ENCODE measurements at regions not wholly inside any gene's neighbourhood (a gene's known extent, or its start where the extent isn't known, plus 50 kb on each side); places are given as distances from the start of the nearest gene placed in this dataset.

DNA sequence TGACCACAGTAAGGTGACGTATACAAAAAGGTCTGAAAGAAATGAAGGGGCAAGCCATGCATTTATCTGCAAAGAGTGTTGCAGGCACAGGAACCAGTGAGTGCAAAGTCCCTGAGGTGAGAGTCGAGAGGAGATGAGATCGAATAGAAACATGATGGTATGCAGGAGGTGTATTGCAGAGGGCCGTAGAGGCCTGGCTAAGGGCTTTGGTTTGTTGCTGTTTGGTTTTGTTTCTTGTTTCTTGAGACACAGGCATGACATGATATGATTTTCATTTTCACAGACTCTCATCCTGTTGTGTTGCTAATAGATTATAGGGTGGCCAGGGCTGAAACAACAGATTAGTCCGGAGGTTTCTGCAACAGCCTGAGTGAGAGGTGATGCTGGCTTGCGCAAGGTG lies 80.4 kb downstream of the HSPH1 start:
- no peak for DNase-seq

DNA sequence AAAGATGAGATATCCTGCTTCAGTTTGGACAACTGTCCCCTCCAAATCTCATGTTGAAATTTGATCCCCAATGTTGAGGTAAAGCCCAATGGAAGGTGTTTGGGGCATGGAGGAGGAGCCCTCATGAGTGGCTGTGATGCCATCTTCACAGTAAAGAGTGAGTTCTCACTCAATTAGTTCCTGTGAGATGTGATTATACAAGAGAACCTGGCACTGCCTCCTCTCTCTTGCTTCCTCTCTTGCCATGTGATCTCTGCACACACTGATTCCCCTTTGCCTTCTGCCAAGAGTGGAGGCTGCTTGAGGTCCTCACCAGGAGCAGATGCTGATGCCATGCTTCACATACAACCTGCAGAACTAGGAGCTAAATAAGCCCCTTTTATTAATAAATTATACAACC lies 86.9 kb downstream of the HSPH1 start:
- no peak for DNase-seq

DNA sequence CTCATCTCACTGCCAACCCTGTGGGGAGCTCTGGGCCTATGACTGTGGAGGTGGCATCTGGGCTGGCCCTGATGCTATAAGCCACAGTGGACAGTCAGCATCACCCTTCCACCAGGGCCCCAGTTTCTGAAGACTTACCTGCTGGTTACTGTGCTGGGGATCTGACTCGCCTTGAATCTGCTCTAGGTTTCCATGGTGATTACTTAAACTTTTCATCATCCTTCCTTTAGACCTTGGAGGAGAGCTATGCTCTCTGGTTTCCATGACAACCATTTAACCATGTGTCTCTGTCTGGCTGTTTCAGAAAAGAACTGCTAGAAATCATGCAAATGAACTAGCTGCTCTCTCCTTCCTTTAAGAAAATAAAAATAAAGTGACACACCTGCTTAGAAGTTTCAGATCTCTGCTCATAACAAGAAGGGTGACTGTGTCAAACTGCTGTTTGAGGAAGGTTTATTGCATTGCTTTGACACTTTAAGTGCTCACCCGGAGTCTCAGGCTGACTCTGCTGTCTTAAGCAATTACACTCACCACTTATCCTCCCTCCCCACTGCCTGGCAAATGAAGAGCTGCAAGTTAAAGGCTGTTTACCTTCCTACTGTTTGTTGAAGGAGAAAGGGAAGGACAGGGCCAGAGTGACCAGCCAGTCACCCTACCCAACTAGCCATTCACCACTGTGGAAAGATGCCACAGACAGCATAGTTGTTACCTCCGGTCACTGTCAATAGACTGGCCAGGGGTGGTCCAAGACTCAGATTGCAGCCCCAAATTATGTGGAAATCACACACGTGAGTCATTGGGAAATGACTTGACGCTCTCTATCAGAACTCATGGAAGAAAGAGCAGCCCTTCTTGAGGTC lies 87.6 kb downstream of the HSPH1 start:
- no peak for DNase-seq

DNA sequence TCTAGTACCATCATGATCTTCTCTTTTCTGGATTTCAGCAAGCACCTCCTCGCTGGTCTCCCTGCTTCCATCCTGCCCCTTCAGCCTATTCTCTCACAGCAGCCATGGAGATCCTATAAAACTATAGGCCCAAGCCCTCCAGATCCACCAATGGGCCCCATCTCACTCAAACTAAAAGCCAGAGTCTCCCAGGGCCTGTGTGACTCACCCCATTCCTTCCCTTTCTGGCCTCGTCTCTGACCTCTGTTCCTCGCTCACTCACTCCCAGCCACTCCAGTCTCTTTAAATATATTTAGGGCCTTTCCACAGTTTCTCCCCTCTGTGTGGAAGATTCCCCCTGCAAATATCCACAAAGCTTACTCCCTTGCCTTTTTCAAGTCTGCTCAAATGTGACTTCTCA lies 89.7 kb downstream of the HSPH1 start:
- no peak for DNase-seq

DNA sequence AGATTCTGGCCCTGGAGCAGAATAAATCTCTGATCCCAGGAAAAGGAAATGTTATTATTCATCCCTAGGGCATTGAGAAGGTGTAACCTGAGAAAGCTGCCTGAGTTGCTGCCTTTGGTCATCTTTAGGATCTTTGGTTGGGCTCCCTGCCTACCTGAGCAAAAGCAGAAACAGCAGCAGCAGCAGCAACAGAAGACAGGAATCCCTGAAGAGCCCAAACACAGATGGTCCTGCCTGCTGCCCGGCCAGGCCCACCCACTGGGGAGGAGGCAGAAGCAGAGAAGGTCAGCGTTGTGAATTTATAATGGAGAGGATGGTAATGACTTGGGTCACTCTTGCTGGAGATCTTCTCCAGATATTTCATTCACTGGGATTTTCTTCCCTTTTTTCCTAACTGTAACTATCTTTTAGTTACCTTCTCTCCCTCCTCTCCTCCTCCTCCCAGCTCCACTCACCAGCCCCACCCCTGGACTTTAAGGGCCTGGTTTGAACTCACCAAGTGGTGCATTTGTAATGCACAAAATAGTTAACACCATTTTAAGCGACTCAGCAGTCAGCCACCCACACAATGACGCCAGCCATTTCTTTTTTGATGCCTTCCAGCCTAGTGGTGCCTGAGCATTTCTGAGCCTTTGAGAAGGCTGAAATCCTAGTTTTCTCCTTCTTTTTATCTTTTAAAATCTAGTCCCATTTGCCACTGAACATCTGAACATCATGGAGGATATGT lies 91.7 kb downstream of the HSPH1 start:
- no peak for DNase-seq

DNA sequence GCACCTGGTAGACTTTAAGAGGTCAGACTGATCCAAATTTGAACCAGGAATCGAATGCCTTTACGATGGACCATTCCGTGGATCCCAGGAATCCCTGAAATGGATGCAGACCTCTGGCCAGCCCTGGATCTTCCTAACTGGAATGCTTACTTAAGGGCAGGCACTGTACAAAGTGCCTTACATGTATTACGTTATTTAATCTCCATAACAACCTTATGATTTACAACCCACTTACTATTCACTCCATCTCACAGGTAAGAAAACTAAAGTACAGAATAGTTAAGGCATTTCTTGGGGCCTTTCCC lies 93.6 kb downstream of the HSPH1 start:
- DNase-seq = no peak

DNA sequence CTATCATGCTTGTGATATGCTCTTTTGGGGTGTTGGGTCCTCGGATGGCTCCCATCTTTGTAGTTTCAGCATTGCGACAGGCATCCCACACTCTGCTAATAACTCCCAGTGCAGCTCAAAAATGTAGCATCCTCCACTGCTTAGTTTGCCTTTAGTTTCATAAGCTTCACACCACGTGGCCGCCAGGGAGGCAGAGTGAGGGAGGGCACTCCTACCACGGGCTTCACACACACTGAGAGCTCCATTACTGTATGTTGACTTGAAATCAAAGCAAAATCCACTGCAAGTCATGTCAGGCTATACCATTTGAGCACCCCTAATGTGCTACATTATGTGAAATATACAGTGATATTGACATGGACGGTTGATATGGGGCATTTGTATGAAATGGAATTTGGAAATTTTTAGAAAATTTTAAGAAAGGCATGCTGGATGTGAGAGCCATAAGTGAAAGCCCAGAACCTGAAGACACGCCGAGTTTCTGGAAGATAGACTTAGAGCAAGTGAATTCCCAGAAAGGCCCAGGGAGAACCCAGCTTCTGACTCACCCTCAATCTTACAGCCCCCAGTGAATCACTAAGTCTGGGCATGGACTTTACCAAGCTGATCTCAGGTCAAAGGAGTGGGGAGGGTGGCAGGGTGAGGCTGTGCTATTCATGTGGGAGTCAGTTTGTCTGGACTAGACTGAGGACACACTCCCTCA lies 94.1 kb downstream of the HSPH1 start:
- DNase-seq = no peak

DNA sequence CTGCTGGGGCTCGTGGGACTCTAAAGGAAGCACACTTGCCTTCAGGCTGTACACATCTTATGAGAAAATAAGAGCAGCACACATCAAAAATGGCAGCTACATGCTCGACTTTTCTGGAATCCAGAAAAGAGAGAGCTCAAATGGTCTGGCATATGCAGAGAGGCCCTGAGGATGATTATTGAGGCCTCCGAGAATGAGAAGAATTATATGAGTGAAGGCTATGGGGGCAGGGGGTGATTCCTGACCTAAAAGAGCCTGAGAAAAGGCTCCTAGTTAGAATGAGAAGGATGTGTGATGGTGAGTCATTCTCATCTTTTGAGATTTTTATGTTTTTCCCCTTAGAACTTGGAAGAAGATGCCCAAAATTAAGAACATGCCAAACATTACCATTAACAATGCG lies 97.1 kb downstream of the HSPH1 start:
- no peak for DNase-seq

DNA sequence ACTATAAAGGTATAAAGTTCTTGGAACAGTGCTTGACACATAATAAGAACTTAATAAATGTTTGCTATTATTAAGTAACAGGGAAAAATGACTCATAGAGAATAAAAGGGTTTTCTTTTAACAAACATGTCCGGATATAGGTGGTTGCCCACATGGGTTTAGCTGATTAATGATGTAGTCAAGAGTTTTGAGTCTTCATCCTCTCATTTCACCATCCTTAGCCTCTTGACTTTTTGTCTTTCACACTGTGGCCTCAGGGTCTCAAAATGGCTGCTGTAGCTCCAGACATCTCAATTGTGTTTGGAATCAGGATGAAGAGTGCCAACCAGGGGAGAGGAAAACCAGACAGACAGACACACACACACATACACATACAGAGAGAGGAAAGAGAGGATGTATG lies 97.9 kb downstream of the HSPH1 start:
- DNase-seq = no peak

DNA sequence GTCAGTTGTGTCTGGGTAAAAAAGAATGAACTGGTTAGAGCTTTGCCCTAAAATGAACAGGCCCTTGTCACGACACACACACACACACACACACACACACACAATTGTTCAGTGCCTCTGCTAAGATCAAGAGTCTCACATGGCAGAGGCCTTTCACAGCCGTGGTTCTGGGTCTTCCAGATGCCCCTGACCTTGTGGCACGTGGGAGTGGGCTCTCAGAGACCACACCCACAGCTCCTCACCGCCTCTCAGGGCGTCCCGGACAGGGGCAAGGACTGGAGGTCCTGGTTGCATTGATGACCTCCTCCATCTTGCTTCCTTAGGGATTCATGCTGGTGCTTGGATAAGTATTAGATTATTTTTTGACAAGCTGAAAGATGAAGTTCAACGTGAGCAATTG lies 101.0 kb downstream of the HSPH1 start:
- no peak for DNase-seq

DNA sequence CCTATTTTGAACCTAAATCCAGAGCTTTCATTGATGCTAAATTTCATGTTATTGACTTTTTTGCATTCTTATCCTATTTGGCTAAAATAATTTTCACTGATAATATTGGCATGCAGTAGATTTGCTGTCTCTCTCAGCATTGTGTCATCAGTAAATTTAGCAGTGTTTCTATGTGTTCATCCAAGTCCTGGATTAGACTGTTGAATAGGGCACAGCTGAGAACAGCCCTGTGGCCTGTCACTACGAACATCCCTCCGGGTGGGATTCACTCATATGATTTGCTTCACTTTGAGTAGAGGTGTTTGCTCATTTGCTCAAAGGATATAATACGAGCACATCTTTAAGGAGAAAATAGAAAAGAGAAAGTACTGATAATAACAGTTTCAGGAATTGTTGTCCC lies 101.5 kb downstream of the HSPH1 start:
- DNase-seq = no peak

DNA sequence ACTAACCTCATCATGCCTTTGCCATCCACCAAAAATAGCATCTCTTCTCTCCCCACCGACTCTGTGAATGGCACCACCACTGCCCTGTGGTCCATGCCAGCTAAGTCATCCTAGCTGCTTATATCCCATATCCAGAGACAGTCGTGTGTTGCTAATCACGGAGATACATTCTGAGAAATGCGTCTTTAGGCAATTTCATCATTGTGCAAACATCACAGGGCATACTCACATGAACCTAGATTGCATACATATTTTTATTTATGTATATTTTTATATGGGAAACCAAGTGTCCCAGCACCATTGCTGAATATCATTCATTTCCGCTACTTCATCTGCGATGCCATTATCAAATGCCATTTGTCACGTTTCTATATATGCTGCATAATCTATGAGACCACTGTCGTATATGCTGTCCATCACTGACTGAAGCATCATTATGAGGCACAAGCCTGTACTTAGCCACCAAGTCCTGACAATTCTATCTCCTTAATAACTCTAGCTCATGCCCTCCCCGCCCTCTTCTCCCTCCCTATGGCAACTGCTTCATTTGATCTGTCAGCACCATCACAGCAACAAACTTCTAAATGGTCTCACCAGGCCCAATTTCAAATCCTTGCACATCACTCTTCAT lies 104.2 kb downstream of the HSPH1 start:
- no peak for DNase-seq

DNA sequence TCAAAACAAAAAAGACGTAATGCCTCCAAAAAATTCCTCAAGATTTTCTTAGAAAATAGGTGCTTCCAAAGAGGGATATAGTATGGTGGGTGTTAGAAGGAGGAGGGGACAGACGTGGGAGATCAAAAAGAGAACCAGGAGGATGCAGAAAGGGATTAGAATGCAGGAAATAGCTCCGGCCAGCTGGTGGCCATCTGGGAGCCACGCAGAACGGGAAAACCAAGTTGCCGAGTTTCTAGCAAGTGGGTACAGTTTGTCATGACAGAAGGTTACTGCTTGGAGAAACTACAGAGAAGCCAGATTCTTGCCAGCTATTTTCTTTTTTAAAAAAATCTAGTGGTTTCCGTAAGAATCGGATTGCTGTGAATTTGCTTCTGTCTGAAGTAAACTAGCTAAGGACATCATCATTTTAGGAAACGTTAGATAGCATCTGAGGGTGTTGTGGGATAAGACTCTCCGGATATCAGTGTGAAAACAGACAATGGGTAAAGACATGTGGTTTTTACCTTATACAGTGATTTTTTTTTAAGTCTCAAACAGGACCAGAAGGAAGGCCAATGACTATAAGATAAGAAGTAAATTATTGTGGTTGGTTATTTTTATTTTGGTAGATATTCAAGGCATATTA lies 104.9 kb downstream of the HSPH1 start:
- DNase-seq = no peak

DNA sequence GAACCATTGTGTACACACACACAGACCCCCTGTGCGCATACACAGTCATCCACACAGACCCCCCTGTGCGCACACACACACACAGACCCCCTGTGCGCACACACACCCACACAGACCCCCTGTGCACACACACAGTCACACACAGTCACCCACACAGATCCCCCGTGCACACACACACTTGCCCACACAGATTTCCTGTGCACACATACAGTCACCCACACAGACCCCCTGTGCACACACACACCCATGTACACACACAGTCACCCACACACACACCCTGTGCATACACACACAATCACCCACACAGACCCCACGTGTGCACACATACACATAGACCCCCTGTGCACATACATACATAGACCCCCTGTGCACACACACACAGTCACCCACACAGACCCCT lies 106.1 kb downstream of the HSPH1 start:
- no peak for DNase-seq

DNA sequence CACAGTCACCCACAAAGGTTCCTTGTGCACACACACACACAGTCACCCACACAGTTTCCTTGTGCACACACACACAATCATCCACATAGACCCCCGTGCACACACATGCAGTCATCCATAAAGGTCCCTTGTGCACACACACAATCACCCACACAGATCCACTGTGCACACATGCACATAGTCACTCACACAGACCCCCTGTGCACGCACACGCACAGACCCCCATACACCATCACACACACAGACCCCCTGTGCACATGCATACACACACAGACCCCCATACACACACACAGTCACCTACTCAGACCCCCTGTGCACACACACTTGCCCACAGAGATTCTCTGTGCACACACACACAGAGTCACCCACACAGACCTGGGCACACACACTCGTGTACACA lies 107.1 kb downstream of the HSPH1 start:
- DNase-seq = no peak

DNA sequence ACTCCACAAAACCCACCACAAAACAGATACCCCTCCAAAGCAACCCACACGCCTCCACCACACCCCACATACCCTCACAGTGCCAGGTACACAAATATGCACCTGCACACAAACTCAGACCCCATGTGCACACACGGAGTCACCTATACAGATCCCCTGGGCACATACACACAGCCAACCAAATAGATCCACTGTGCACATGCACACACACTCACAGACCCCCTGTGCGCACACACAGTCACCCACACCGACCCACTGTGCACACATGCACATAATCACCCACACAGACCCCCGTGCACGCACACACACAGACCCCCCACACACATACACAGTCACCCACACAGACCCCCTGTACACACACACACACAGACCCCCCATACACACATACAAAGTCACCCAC lies 107.8 kb downstream of the HSPH1 start:
- no peak for DNase-seq

DNA sequence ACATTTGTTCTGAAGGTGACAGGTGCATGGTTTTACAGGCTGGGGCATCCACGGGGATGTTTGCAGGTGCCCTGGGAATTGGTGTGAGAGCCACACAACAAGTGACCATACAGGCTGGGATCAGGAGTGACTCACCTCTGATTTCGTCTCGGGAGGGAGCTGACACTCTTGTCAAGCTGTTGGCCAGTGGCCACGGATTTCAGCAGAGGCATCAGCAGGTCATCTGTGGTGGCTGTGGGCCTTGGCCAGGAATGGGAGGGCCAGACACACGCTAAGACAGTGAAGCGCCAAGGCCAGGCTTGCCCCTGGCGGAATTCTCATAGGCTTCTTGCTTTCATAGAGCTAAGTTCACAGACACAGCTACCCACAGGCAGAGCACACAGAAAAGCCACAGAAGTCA lies 108.6 kb downstream of the HSPH1 start:
- no peak for DNase-seq

DNA sequence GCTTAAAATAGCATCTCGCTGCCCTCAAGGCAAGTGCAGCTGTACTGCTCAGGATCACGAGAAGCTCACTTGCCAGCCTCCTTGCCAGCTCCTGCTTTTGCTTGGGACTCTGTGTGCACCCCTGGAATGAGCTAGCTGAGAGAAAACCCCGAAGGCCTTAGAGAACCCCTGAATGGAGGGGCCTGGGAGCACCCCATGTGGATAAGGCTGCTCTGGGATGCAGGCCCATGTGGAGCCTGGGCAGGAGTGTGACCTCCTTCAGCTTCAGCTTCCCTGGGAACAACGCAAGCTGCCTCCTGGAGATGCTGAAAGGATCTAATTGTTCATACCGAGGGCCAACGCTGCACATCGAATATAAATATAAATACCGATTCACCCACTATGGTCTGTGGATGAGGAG lies 109.2 kb downstream of the HSPH1 start:
- DNase-seq = no peak

DNA sequence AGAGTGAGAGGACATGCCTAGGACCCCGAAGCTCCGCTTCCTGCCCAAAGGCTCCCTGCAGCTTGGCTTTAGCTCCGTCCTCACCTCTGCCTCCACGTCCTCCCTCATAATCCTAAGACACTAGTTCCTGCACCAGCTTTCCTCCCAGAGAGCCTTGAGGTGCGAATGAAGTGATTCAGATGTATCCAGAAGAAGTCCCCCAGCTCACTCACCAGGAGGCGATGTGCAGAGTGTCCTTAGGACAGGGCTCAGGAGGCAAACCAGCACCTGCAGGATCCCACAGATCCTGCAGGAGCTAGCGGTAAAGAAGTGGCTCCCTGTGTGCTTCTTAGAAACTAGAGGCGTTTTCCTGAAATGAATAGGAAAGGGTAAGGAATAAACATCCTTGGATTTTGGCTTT lies 109.7 kb downstream of the HSPH1 start:
- no peak for DNase-seq

DNA sequence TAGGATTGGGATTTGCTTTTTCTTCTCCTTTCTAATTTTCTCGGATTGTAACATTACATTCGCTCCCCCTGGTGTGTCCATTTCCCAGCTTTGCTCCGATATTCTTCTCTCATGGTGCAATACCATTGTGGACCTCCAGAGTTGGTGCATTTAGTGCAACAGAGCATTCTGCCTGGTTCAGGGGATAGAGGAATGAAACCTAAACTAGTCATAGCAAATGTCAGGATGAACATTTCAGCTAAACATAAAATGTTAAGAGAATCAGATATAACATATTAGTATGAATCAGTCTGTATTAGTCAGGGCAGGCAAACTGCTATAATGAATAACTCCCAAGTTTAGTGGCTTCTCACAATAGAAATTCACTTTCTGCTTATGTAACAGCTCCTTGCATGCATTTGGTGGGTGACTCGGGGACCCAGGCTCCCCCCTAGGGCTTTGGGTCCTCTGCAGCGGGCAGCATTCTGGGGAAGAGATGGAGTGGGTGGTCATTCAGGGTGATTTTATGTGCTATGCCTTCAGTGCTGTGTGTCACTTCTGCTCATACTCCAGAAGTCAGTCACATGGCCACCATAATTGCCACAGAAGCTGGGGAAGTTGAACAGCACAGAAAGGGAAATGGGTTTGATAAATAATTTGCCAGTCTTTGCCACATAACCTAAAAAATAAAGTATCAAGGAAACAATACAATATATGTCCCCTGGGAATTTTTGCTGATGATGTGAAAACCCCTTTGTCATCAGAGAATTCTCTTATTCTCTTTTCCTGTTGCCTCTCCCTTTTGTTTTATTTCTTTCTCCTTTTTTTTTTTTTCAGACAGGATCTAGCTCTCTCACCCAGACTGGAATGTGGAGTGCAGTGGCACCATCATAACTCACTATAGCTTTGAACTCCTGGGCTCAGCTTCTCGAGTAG lies 111.0 kb downstream of the HSPH1 start:
- DNase-seq = peak; percentile 3

DNA sequence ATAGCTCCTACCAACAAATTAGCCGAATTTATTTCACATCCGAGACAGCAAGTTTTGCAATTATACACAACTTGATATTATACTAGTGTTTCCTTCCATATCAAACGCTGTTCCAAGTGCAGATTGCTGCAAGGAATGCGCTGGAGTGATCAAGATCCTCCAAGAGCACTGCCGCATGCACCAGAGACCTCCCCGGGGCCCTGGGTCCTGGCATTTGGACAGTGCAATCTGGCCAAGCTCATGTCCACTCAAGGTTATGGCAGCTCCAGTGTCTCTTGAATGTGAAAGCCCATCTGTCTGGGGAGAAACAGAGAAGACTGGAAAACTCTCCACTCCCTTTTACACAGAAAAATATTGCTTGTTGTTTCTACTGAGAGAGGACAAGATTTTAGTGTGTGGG lies 111.9 kb downstream of the HSPH1 start:
- DNase-seq = no peak

DNA sequence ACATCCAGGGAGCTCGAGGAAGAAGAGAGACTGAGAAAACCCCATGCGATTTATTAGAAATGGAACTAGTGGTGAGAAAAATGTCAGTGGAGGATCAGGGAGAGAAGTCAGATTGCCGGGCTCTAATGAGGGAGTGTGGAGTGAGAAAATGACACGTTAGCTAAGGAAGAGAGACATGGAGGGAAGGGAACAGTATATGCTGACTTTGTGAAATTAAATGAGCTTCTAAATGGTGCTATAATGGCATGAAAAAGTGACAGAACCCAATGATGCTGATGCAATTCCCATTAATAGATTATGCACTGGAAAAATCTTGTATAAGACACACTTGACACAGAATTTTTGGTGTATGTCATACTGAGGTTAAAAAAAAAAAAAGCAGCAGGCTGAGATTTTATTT lies 112.6 kb downstream of the HSPH1 start:
- no peak for DNase-seq
